AG04449 (cell line): ENCODE measurements at regions not wholly inside any gene's neighbourhood (a gene's known extent, or its start where the extent isn't known, plus 50 kb on each side); places are given as distances from the start of the nearest gene placed in this dataset.

ENCODE experiments used
- CTCF ChIA-PET: fragments of 350-600 bp; formaldehyde crosslinking; extraction: SDS; loops from one replicate; lab custom pipeline; 2021; ENCODE audit warnings: antibody characterized with exemption; lab: Yijun Ruan, JAX
- POLR2A ChIA-PET: fragments of 400-600, 350-600 bp; formaldehyde crosslinking; extraction: SDS; loops from one replicate; lab custom pipeline; 2020; ENCODE audit warnings: antibody characterized with exemption, inconsistent platforms; lab: Yijun Ruan, JAX
- DNase-seq: peaks from one replicate; pipeline ENCODE4 v3.0.0-alpha.2; 2010; ENCODE audit warnings: low read depth, low spot score
- H3K4me3 ChIP-seq: 2 replicates; pipeline ENCODE4 v1.5.1; 2011; ENCODE audit warnings: low read depth, mild to moderate bottlenecking, control low read depth, low read length
- CTCF ChIP-seq: IDR thresholded peaks from one replicate; pipeline ENCODE4 v1.5.1; 2011; ENCODE audit warnings: mild to moderate bottlenecking, moderate library complexity, low read length, control low read depth, inconsistent platforms; ENCODE audit not compliant: insufficient read depth; ENCODE audit errors: missing control alignments

- TF ChIP-seq CTCF = no peak
- DNase-seq = no peak
- POLR2A ChIA-PET = no interaction called here
- no peak overlapping the region for H3K4me3 ChIP-seq
- CTCF ChIA-PET = no interaction called here
Measured at GRCh38 chr20:12798286-12798685, 210.5 kb upstream of the SPTLC3 start.

- H3K4me3 ChIP-seq = no peak overlapping the region
- CTCF ChIA-PET = no interaction called here
- DNase-seq = no peak
- TF ChIP-seq CTCF = no peak
- POLR2A ChIA-PET = no interaction called here
Measured at GRCh38 chr20:12808006-12808567, 200.7 kb upstream of the SPTLC3 start.

GRCh38 chr20:12815231-12815768 is 193.5 kb upstream of the SPTLC3 start:
- ChIA-PET CTCF (no interaction called here), POLR2A (no interaction called here)
- H3K4me3 ChIP-seq = no peak overlapping the region
- no peak for TF ChIP-seq CTCF
- no peak for DNase-seq

DNA sequence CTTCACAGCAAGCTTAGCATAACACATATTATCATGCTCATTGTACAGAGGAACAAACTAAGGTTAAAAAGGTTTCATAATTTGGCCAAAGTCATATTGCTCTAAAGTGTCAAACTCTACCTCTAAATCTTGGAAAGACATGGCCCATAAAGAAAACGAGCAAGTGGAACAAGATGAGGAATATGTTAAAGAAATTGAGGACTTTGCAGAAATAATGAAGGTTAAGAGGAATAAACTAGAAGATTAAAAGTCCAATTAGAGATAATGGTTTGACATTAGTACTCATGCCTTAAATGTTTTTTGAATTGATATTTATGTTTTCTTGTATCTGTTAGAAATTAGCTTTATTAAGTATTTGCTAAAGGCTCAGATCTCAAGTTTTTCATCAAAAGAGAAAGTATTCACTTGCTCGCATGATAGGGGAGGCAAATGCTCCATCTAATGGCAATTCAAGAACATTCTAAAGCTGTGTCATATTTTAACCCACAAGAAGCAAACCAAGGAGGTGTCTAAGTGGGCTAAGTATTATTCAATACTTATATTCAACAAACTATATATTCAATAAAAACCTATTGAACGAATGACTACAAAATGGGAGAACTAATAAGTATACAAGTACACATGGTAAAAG is 192.9 kb upstream of the SPTLC3 start:
- POLR2A ChIA-PET = no interaction called here
- no peak overlapping the region for H3K4me3 ChIP-seq
- no peak for DNase-seq
- no peak for TF ChIP-seq CTCF
- CTCF ChIA-PET = no interaction called here

GRCh38 chr20:12821249-12821648 is 187.5 kb upstream of the SPTLC3 start:
- no peak overlapping the region for H3K4me3 ChIP-seq
- TF ChIP-seq CTCF = no peak
- DNase-seq = no peak
- ChIA-PET POLR2A (no interaction called here), CTCF (no interaction called here)

GRCh38 chr20:12823734-12824133 is 185.0 kb upstream of the SPTLC3 start:
- H3K4me3 ChIP-seq = no peak overlapping the region
- CTCF ChIA-PET = no interaction called here
- DNase-seq = no peak
- POLR2A ChIA-PET = no interaction called here
- TF ChIP-seq CTCF = no peak
